ENCODE measurements at regions not wholly inside any gene's neighbourhood (a gene's known extent, or its start where the extent isn't known, plus 50 kb on each side); places are given as distances from the start of the nearest gene placed in this dataset.

GRCh38 chr4:125744891-125745364, 430.2 kb downstream of the FAT4 start:
- POLR2A ChIA-PET = no interaction called here
- intact Hi-C loops (cut with micrococcal nuclease) = no loop called here
- DNase-seq = no peak

DNA sequence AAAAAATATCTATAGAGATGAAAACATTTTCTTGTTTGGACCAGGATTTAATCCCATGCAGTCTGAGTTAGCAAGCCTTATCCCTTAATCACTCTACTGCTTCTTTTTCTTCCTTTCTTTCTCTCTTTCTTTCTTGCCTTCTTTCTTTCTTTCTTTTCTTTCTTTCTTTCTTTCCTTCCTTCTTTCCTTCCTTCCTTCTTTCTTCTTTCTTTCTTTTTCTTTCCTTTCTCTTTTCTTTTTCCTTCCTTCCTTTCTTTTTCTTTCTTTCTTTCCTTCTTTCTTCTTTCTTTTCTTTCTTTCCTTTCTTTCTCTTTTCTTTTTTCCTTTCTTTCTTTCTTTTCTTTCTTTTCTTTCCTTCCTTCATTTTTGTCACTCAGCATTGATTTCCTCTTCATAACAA, 434.6 kb downstream of the FAT4 start:
- DNase-seq (no peak), ATAC-seq (ENCODE audit: low read depth) (no peak)
- H4K20me1 ChIP-seq (ENCODE audit: control insufficient read depth, insufficient read depth, low read length, poor library complexity, severe bottlenecking) = no peaks in the 10 kb centered on the region
- POLR2A ChIA-PET = no interaction called here
- no peak overlapping the region for H2AFZ ChIP-seq (ENCODE audit: insufficient read depth, low read depth, low read length, poor library complexity, severe bottlenecking)
- no peaks in the 10 kb centered on the region for H3K4me1 ChIP-seq (ENCODE audit: control insufficient read depth in 2 of 2, insufficient read depth in 2 of 2, low read length in 2 of 2)
- no peaks in the 10 kb centered on the region for H3K27me3 ChIP-seq (replicated peaks in 1 of 4; ENCODE audit: control extremely low read depth in 1 of 4, control insufficient read depth in 3 of 4, insufficient read depth in 4 of 4, low read length in 3 of 4)
- no peak overlapping the region for H3K4me2 ChIP-seq (replicated peaks; ENCODE audit: low read depth, low read length, poor library complexity, severe bottlenecking)
- CTCF ChIA-PET = no interaction called here
- H3K9ac ChIP-seq (ENCODE audit: low read length) = no peak overlapping the region
- Mint-ChIP-seq H3K27ac (no peak overlapping the region), H3K27me3 (no peaks in the 10 kb centered on the region), H3K9me3 (ENCODE audit: insufficient read depth) (no peaks in the 10 kb centered on the region), H3K4me1 (no peaks in the 10 kb centered on the region), H3K4me3 (no peak overlapping the region)
- no peaks in the 10 kb centered on the region for H3K36me3 ChIP-seq (replicated peaks in 1 of 2; ENCODE audit: control extremely low read depth in 1 of 2, control insufficient read depth in 1 of 2, extremely low read depth in 1 of 2, insufficient read depth in 2 of 2, low read length in 1 of 2)
- no peaks in the 10 kb centered on the region for H3K79me2 ChIP-seq (ENCODE audit: control insufficient read depth, insufficient read depth, low read length)
- H3K9me3 ChIP-seq (ENCODE audit: control extremely low read depth in 1 of 3, control insufficient read depth in 2 of 3, insufficient read depth in 1 of 3, low read length in 2 of 3) = peaks cover 0 to 14% (median 0%) of the 10 kb centered on the region in 3 donors
- TF ChIP-seq, protein P1, sequence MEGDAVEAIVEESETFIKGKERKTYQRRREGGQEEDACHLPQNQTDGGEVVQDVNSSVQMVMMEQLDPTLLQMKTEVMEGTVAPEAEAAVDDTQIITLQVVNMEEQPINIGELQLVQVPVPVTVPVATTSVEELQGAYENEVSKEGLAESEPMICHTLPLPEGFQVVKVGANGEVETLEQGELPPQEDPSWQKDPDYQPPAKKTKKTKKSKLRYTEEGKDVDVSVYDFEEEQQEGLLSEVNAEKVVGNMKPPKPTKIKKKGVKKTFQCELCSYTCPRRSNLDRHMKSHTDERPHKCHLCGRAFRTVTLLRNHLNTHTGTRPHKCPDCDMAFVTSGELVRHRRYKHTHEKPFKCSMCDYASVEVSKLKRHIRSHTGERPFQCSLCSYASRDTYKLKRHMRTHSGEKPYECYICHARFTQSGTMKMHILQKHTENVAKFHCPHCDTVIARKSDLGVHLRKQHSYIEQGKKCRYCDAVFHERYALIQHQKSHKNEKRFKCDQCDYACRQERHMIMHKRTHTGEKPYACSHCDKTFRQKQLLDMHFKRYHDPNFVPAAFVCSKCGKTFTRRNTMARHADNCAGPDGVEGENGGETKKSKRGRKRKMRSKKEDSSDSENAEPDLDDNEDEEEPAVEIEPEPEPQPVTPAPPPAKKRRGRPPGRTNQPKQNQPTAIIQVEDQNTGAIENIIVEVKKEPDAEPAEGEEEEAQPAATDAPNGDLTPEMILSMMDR (IDR thresholded peaks at IDR 0.05) = peak; percentile 30
- no peak for TF ChIP-seq EZH2 (IDR thresholded peaks at IDR 0.05; ENCODE audit: borderline replicate concordance, insufficient read depth, low read depth, low read length, poor library complexity, severe bottlenecking)
- intact Hi-C loops (cut with micrococcal nuclease) = no loop called here
- no peak overlapping the region for H3K27ac ChIP-seq (ENCODE audit: low read length in 2 of 2)
- H3K4me3 ChIP-seq (ENCODE audit: control extremely low read depth in 1 of 5, extremely low read depth in 1 of 5, insufficient read depth in 1 of 5, low read depth in 2 of 5, low read length in 4 of 5) = no peak overlapping the region

More at GRCh38 chr4:125744891-125745364, 430.2 kb downstream of the FAT4 start:
- Histone ChIP-seq H3K79me2 (ENCODE audit: control insufficient read depth, insufficient read depth, low read length) (no peaks in the 10 kb centered on the region), H3K4me1 (ENCODE audit: control insufficient read depth in 2 of 2, insufficient read depth in 2 of 2, low read length in 2 of 2) (no peaks in the 10 kb centered on the region), H4K20me1 (ENCODE audit: control insufficient read depth, insufficient read depth, low read length, poor library complexity, severe bottlenecking) (no peaks in the 10 kb centered on the region), H3K27ac (ENCODE audit: low read length in 2 of 2) (no peak overlapping the region), H3K9ac (ENCODE audit: low read length) (no peak overlapping the region), H3K9me3 (ENCODE audit: control extremely low read depth in 1 of 3, control insufficient read depth in 2 of 3, insufficient read depth in 1 of 3, low read length in 2 of 3) (peaks cover 0 to 18% (median 0%) of the 10 kb centered on the region in 3 donors), H3K36me3 (replicated peaks in 1 of 2; ENCODE audit: control extremely low read depth in 1 of 2, control insufficient read depth in 1 of 2, extremely low read depth in 1 of 2, insufficient read depth in 2 of 2, low read length in 1 of 2) (no peaks in the 10 kb centered on the region), H3K27me3 (replicated peaks in 1 of 4; ENCODE audit: control extremely low read depth in 1 of 4, control insufficient read depth in 3 of 4, insufficient read depth in 4 of 4, low read length in 3 of 4) (no peaks in the 10 kb centered on the region), H3K4me3 (ENCODE audit: control extremely low read depth in 1 of 5, extremely low read depth in 1 of 5, insufficient read depth in 1 of 5, low read depth in 2 of 5, low read length in 4 of 5) (no peak overlapping the region), H3K4me2 (replicated peaks; ENCODE audit: low read depth, low read length, poor library complexity, severe bottlenecking) (no peak overlapping the region), H2AFZ (ENCODE audit: insufficient read depth, low read depth, low read length, poor library complexity, severe bottlenecking) (no peak overlapping the region)
- 97% methylated on average over 22 of the region's 23 CpGs for WGBS (ENCODE audit: insufficient coverage)
- no peak for ATAC-seq (ENCODE audit: low read depth)
- H3K4me3 Mint-ChIP-seq = no peak overlapping the region
- no peaks in the 10 kb centered on the region for H3K4me1 Mint-ChIP-seq
- H3K27me3 Mint-ChIP-seq = no peaks in the 10 kb centered on the region
- no peak overlapping the region for H3K27ac Mint-ChIP-seq
- CTCF ChIA-PET = no interaction called here
- TF ChIP-seq EZH2 (IDR thresholded peaks at IDR 0.05; ENCODE audit: borderline replicate concordance, insufficient read depth, low read depth, low read length, poor library complexity, severe bottlenecking) = no peak
- TF ChIP-seq, protein P1 (IDR thresholded peaks at IDR 0.05) = no peak
- peaks cover 2% of the 10 kb centered on the region for H3K9me3 Mint-ChIP-seq (ENCODE audit: insufficient read depth)

Measured in B cell (primary cell).